Stromal cell of bone marrow (primary cell): ENCODE measurements at regions not wholly inside any gene's neighbourhood (a gene's known extent, or its start where the extent isn't known, plus 50 kb on each side); places are given as distances from the start of the nearest gene placed in this dataset.

Source experiments
- DNase-seq: peaks from one replicate; pipeline ENCODE4 v3.0.0-alpha.2; 2012; ENCODE audit warnings: low read depth

GRCh38 chr2:235170016-235170415 lies 218.2 kb downstream of the SH3BP4 start:
- peak; percentile 86 for DNase-seq

GRCh38 chr2:235170536-235171521 lies 219.0 kb downstream of the SH3BP4 start:
- DNase-seq, result peak; percentile 56

GRCh38 chr2:235171550-235172031 lies 219.8 kb downstream of the SH3BP4 start:
- peak; percentile 61 for DNase-seq

GRCh38 chr2:235180642-235181041 lies 228.8 kb downstream of the SH3BP4 start:
- no peak for DNase-seq

GRCh38 chr2:235183786-235184185 lies 232.0 kb downstream of the SH3BP4 start:
- no peak for DNase-seq

- DNase-seq, result no peak
Observed at GRCh38 chr2:235187806-235188205, 236.0 kb downstream of the SH3BP4 start.

- no peak for DNase-seq
Observed at GRCh38 chr2:235191486-235191885, 239.7 kb downstream of the SH3BP4 start.

GRCh38 chr2:235191978-235192377 lies 240.2 kb downstream of the SH3BP4 start:
- DNase-seq, result no peak

- no peak for DNase-seq
Observed at GRCh38 chr2:235194351-235194750, 242.5 kb downstream of the SH3BP4 start.

- no peak for DNase-seq
Observed at GRCh38 chr2:235194836-235195235, 243.0 kb downstream of the SH3BP4 start.

- no peak for DNase-seq
Observed at GRCh38 chr2:235195921-235196320, 244.1 kb downstream of the SH3BP4 start.

- DNase-seq, result no peak
Observed at GRCh38 chr2:235199128-235199527, 247.3 kb downstream of the SH3BP4 start.

GRCh38 chr2:235200216-235200615 lies 248.4 kb downstream of the SH3BP4 start:
- DNase-seq, result no peak

GRCh38 chr2:235201756-235202155 lies 249.9 kb downstream of the SH3BP4 start:
- no peak for DNase-seq

- peak; percentile 45 for DNase-seq
Observed at GRCh38 chr2:235204948-235205347, 253.1 kb downstream of the SH3BP4 start.

GRCh38 chr2:235206399-235206798 lies 254.6 kb downstream of the SH3BP4 start:
- DNase-seq, result no peak

GRCh38 chr2:235206980-235207579 lies 255.3 kb downstream of the SH3BP4 start:
- no peak for DNase-seq

GRCh38 chr2:235211056-235211455 lies 259.2 kb downstream of the SH3BP4 start:
- DNase-seq, result no peak

GRCh38 chr2:235212501-235213158 lies 260.8 kb downstream of the SH3BP4 start:
- DNase-seq, result no peak

- no peak for DNase-seq
Observed at GRCh38 chr2:235215248-235215647, 263.4 kb downstream of the SH3BP4 start.

- no peak for DNase-seq
Observed at GRCh38 chr2:235216901-235217300, 265.1 kb downstream of the SH3BP4 start.

GRCh38 chr2:235217846-235218245 lies 266.0 kb downstream of the SH3BP4 start:
- no peak for DNase-seq

- no peak for DNase-seq
Observed at GRCh38 chr2:235218486-235218907, 266.7 kb downstream of the SH3BP4 start.
